Activated CD8-positive, alpha-beta memory T cell treated with anti-CD3 and anti-CD28 coated beads for 36 hours (primary cell): ENCODE measurements at regions not wholly inside any gene's neighbourhood (a gene's known extent, or its start where the extent isn't known, plus 50 kb on each side); places are given as distances from the start of the nearest gene placed in this dataset.
"Not testable (repeated sequence)": the region's sequence is repeated elsewhere in the genome, so short reads cannot be mapped to it uniquely, and the experiment has no call there.

Experiments used
- CTCF ChIA-PET: fragments of 350-600 bp; sonication (Branson Sonifier 250); formaldehyde crosslinking; loops from one replicate; lab custom pipeline; 2021; ENCODE audit warnings: antibody characterized with exemption; lab: Charles Lee
- POLR2A ChIA-PET: fragments of 350-600 bp; sonication (Branson Sonifier 250); formaldehyde crosslinking; loops from one replicate; lab custom pipeline; 2021; ENCODE audit warnings: antibody characterized with exemption; lab: Charles Lee

DNA sequence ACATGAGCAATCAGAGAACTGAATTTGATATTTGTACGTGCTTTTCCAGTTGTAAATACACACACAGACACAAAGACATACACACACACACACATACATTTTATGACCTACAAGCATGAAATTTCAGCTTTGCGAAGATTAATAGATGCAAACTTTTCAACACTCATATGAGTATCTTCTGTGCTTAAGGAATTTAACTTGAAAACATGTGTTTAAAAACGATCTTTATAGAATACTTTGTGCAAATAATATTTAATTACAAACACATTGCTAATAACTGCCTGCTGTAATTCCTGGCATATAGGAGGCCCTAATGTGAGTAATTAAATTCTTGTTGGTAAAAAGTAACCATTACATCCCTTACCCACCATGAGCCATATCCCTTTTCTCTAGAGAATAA is 107.7 kb upstream of the PLSCR5 start:
- ChIA-PET CTCF (no interaction called here), POLR2A (no interaction called here)

DNA sequence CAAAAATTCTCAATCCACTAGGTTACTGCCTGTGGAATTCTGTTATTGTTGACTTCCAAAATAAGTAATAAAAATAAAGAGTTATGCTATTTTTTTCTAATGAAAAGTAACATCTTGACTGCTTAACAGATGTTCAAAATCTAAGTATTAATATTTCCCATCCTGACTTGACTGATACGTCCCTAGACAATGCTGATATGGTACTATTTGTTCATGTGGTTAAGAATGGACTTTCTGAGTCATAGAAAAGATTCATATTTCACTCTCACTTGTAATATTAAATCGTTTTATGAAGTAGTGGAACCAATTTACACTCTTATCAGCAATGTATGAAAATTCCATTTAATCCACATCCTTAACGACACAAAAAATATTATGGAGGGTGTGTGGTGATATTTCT is 104.8 kb upstream of the PLSCR5 start:
- POLR2A ChIA-PET, result no interaction called here
- CTCF ChIA-PET, result no interaction called here

DNA sequence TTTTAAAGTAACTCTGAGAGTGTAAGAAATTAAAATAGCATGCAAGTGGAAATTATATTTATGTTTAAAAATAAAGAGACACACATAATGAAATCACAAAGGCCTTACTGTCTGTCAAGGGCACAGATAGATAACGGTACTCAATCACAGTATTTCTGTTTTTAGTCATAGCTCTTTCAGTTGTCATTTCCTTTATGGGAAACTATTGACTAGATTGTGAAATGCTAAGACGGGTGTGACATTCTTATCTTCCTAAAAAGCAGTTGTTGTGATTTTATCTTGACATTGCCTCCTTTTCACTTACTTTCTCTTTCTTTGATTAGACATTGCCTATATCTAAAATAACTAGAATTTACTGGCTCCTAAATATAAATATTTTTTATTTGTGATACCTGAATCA is 100.1 kb upstream of the PLSCR5 start:
- ChIA-PET CTCF (no interaction called here), POLR2A (no interaction called here)

DNA sequence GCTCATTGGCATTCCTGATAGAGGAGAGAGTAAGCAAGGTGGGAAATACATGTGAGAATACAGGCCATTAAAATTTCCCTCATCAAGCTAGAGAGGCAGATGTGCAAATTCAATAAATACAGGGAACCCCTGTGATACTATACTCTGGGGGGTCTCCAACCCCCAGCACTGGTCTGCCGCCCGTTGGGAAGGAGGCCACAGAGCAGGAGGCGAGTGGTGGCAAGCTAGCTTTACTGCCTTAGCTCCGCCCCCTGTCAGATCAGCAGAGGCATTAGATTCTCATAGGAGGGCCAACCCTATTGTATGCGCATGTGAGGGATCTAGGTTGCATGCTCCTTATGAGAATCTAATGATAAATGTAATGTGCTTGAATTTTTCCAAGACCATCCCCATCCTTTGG is 97.1 kb upstream of the PLSCR5 start:
- ChIA-PET CTCF (interaction anchor here (0.8 kb wide), 1 partner anchor 11 kb away, joined by 3 read pairs; no protein-coding TSS in a partner anchor), POLR2A (no interaction called here)

DNA sequence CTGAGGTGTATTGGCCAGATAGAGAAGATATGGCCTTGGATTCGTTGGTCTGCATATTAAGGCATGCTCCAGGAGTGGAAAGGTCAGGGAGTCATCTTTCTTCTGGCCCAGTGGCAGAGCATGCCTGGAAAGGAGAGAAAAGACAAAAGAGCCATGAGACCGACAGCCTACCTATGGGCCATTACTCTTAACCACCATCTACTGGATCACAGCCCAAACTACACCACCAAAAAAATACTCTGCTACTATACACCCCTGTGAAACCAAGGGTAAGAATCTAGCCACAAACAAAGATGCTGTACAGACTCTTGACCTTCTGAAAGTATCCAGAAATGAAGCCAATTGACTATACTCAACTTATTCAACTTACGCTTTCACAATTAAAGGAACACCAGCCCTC is 96.1 kb upstream of the PLSCR5 start:
- POLR2A ChIA-PET, result no interaction called here

DNA sequence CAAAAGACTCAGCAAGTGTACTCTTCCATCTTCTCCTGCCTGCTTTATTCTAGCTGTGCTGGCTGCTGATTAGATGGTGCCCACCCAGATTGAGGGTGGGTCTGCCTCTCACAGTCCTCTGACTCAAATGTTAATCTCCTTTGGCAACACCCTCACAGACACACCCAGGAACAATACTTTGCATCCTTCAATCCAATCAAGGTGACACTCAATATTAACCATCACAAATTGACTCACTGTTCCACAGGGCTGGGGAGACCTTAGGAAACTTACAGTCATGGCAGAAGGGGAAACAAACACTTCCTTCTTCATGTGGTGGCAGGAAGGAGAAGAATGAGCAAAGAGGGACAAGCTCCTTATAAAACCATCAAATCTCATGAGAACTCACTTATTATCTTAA is 94.9 kb upstream of the PLSCR5 start:
- CTCF ChIA-PET, POLR2A ChIA-PET: not testable (repeated sequence)

More for the DNA sequence above, 96.1 kb upstream of the PLSCR5 start:
- CTCF ChIA-PET, result no interaction called here

DNA sequence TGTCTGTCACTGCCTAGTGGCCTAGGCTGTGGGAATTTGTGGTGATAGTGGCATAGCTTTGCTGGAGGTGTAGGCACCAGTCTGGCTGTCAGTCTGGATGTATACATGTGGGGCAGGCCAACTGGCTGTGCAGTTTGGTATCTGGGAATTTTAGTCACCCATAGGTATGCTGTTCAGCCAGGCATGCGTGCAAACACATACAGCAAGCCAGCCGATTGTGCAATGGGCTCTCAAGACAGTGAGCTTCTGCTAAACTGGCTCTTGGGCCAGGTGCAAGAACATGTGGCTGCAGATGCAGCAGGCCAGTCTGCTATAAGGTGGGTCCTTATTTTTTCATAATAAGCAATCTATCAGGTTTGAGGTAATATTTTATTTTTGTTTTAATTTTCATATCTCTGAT is 87.1 kb upstream of the PLSCR5 start:
- CTCF ChIA-PET, result no interaction called here
- POLR2A ChIA-PET, result no interaction called here

DNA sequence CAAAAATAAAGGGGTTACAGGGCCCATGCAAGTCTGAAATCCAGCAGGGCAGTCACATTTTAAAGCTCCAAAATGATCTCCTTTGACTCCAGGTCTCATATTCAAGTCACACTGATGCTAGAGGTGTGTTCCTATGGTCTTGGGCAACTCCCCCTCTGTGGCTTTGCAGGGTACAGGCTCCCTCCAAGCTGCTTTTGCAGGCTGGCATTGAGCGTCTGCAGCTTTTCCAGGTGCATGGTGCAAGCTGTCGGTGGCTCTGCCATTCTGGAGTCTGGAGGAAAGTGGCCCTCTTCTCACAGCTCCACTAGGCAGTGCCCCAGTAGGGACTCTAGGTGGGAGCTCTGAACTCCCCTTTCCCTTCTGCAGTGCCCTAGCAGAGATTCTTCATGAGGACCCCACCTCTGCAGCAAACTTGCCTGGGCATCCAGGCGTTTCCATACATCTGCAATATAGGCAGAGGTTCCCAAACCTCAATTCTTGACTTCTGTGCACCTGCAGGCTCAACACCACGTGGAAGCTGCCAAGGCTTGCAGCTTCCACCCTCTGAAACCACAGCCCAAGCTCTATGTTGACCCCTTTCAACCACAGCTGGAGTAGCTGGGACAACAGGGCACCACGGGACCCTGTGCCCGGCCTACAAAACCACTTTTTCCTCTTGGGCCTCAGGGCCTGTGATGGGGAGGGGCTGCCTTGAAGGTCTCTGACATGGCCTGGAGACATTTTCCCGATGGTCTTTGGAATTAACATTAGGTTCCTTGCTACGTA is 80.1 kb upstream of the PLSCR5 start:
- ChIA-PET POLR2A (no interaction called here), CTCF (no interaction called here)

DNA sequence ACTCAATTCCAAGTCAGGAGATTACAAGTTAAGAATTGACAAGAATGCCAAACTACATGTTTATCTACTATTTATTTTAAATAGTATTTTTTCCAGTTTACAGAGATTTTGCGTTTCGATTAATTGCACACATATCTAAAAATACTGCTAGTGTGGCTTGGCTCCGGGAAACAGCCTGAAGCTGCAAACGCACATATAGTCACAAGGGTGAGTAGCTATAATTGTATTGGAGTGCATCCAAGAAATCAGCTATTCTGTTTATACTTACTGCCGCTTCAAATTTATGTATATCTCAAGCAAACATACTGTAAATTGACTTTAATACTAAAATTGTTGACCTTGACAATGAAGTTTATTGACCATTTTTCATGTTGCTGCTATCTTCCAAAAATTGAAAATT is 77.0 kb upstream of the PLSCR5 start:
- CTCF ChIA-PET, result no interaction called here
- POLR2A ChIA-PET, result no interaction called here

DNA sequence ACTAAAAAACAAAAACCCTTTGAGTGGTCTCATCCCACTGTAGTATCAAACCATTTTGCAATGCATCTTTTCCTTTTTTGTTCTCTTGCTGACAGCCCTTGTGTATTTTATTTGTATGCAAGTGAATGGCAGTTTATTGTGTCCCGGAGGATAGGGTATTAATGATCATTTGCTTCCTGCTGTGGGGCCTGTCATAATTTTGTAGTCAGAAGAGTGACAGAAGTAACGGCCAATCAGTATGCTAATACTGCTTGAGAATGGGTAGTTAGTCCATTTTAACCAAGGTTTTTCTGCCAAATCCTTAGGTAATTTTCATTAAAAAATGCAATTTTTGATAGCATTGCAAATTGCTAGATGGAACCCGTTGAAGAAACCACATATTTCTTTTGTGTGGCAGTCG is 75.5 kb upstream of the PLSCR5 start:
- ChIA-PET POLR2A (no interaction called here), CTCF (no interaction called here)

DNA sequence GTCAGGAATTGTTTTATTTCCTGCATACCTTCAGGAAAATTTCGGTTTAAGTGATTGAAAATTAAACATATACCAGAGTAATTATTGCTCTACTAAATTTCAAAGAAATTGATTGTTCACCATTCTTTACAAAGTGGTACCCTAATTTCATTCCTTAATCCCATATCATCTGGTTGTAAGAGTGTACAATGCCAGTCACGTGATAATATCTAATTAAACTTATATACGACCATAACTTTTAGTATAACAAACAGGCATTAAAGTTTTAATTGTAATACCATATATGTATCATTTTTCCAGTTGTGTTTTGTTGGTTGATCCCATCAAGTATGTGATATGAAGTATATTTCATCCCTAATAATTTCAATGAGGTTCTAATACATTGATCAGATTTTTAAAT is 74.8 kb upstream of the PLSCR5 start:
- POLR2A ChIA-PET, result no interaction called here
- CTCF ChIA-PET, result no interaction called here

DNA sequence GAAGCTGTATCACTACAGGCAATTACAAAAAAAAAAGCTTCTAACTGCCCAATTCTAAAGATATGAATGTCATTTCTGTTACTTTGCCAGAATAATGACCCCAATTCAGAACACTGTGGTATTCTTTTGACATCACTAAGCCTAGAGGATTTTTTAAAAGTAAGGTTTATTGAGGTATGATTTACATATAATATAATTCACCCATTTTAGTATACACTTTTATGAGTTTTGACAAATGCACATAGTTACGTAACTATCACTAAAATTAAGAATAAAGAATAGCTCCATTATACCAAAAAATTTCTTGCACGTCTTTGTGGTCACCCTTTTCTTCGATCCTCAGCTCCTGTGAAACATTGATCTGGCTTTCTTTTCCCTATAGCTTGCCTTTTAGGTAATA is 74.0 kb upstream of the PLSCR5 start:
- POLR2A ChIA-PET, result no interaction called here
- CTCF ChIA-PET, result no interaction called here

DNA sequence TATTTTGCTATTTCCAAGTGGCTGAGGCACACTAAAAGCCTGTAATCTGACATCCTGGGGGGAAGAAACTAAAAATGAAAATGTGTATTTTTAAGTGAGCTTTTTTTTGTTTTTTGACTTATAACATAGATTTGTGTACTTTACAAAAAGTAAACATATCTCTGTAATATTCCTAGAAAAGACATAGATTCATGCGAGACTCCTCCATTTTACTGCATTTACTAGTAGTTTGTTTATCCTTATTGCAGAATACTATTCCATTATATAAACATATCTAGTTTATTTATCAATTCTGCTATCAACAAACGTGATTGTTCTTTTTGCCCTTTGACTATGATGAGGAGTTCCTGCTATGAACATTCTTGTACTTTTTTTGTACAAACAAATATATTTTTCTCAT is 67.8 kb upstream of the PLSCR5 start:
- ChIA-PET CTCF (no interaction called here), POLR2A (no interaction called here)

DNA sequence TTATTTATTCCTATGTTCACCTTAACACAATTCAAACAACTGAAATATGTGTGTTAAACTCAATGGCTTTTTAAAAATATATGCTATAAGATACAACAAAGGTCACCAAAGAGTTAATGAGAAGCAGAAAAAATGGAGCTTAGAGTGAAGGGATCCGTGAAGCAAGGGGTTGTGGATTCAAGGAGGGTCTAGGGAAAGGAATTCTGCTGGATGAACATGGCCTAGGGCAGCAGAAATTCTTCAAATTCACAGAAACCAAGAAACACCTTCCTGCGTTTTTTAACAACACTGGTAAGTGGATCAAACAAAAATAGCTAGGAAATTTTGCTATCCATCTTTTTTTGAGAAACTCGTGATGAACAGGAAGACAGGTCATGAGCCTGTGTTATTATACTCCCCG is 59.3 kb upstream of the PLSCR5 start:
- ChIA-PET CTCF (no interaction called here), POLR2A (no interaction called here)

DNA sequence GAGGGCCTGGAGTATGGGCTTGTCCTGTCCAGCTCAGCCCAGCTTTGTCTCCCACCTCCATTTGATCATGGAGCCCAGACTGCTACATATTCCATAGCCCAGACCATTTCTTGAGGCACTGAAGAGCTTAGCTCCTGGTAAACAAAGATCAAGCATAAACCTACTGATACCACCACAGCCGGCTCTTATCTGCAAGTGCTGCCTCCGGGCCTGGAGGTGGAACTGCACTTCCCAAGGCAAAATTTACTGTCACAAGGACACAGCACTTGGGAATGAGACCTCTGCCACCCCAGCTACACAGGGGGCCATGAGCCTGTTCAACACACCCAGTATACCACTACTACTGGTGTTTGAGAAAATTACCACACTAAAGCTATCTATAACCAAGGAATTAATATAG is 53.7 kb upstream of the PLSCR5 start:
- POLR2A ChIA-PET, result no interaction called here
- CTCF ChIA-PET, result no interaction called here

DNA sequence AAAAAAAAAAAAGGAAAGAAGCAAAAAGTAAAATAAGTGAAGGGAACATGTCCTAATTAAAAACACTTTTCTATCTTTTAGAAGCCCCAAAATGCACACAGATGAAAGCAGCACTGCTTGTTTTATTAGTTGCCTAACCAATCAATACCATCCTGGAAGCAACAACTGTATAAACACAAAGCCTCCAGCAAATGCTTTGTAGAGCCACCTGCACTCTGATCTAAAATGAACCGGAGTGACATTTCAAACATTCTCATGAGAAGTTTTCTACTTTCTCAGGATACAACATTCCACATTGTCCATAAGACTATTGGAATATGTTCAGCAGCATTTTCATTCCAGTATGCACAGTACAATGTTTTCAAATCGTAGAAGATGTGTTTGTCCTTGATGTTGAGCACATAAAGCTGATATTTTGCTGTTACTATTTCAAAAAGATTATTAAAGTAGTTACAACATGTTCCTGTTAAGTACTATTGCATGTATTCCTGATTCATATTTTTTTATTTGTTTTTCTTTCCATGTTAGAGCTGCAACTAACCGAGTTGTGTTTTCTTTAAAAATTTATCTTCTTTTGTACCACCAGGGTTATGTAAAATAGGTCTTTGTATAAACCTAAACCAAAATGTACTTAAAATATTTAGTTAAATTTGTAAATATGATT is 50.3 kb upstream of the PLSCR5 start:
- CTCF ChIA-PET, result no interaction called here
- POLR2A ChIA-PET, result no interaction called here
